ENCODE measurements at regions not wholly inside any gene's neighbourhood (a gene's known extent, or its start where the extent isn't known, plus 50 kb on each side); places are given as distances from the start of the nearest gene placed in this dataset.

DNA sequence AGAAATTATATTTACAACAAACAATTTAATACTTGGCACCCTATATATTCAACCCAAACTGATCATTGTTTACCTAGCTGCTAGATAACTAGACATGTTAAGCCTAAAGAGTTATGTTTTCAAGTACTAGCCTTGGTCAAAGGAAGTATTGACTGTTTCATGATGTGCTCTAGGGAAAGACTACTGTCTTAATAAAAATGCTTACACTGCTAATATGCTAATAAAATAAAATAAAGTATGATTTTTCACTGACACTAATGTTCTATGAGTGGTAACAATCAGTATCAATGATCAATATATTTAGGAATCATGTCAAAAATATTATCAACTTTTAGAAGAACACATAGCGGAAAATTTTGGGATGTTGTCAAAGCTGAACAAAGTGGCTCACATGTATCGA lies 225.5 kb downstream of the OSR1 start:
- no peak for DNase-seq

DNA sequence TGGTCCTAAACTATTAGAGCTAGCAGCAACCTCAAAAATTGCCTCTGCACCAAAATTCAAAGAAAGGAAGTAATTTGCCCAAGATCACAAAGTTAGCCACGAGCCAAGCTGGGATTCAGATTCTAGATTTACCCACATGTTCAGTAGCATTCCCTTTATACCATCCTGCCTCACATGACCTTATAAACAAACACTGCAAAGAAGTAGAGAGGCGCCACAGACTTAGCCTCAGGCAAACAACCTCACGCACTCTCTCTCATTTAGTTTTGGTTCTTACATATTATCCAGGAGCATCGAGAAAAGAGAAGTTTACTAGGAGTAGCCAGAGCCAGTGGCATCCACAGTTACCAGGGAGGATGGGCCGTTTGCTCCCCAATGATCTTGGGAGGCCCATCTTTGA lies 226.6 kb downstream of the OSR1 start:
- DNase-seq, result no peak

GRCh38 chr2:19128148-19128547 lies 230.3 kb downstream of the OSR1 start:
- DNase-seq, result no peak

GRCh38 chr2:19127616-19128015 lies 230.8 kb downstream of the OSR1 start:
- DNase-seq, result no peak

GRCh38 chr2:19125901-19126680 lies 232.3 kb downstream of the OSR1 start:
- no peak for DNase-seq

GRCh38 chr2:19124135-19124534 lies 234.3 kb downstream of the OSR1 start:
- DNase-seq, result no peak

DNA sequence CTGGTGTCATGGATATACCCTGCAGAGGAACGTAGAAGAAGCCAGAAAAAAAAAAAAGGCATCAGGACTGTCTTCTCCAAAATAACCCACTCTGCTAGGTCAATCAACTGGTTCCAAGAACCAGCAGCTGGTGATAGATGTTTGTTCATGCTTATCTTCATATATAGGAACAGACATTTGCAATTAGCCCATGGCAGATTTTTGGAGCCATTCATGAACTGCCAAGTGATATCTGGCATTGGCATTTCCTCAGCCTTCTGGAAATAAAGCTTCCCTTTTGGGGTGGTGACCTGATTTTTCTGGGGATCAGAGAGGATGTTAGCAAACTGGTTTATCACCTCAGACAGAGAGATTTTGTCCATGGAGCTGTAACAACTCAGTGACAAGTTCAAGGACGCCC lies 234.9 kb downstream of the OSR1 start:
- no peak for DNase-seq

- no peak for DNase-seq
Measured at GRCh38 chr2:19122220-19122619, 236.2 kb downstream of the OSR1 start.

DNA sequence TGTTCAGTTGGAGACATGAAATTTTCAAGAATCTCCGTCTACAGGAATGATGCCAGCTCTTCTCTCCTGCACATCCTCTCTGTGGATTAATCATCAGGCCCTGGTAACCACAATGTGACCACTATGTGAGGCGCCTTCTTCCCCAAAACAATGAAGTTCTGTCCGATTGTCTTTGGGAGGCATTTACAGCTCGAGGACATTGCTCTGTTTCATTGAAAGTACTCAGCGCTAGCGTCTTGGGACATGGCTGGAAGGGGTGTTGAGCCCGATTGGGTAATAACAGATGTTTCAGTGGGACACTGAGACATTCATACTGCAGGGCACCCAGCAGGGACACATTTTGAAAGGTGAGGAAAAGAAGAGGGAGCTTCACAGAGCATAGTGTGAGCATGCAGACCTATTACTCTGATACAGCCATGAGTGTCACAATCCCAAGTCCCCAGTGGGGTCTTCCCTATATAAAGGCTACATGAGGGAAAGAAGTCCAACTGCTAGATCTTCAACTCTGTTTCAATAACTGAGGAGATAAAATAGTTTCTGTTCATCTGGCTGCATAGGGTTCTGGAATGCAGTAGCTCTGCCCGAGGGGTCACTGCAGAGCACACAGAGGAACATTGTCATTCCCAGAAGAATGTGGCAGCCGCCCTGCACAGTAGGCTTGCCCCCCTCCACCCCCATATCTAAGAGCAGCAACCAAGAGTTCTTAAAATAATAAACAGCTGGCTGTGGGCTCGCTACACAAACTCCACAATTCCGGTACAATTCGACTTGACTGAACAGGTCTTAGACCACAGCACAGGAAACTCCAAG lies 237.3 kb downstream of the OSR1 start:
- DNase-seq, result no peak

GRCh38 chr2:19120181-19120580 lies 238.2 kb downstream of the OSR1 start:
- DNase-seq, result no peak

DNA sequence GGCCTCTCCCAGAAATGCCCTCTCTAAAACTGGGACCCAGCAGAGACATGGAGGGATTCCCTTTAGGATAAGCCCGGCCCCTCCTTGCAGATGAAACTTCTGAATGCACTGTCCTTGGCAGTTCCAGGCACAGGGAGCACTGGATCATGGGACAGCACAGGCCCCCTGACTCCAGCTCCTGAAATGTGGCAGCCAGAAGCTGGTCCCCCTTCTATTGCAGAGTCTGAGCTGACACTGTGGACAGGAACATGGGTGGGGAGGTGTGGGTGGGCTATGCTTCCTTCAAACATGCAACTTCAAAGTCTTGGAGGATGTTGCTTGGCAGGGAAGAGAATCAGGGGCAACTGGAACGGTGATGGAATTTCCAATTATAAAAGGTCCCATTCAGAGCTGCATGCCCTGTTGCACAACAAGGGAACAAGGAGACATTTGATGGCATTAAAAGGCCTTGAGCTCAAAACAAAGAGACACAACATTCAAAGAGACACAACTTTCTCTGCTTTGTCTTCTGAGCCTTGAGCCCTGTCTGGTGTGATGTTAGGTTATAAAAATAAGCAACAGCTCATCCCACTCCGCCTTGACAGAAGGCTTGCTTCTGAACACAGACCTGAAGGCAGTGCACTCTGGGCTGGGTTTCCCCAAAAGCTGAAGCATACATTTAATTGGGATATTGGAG lies 239.0 kb downstream of the OSR1 start:
- DNase-seq, result no peak

DNA sequence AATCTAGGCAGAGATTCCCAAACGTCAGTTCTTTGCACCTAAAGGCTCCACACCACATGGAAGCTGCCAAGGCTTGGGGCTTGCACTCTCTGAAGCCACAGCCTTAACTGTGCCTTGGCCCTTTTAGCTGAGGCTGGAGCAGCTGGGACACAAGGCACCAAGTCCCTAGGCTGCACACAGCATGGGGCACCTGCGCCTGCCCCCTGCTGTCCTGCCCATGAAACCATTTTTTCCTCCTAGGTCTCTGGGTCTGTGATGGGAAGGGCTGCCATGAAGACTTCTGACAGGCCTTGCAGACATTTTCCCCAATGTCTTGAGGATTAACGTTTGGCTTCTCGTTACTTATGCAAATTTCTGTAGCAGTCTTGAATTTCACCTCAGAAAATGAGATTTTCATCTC lies 241.5 kb downstream of the OSR1 start:
- DNase-seq, result no peak

GRCh38 chr2:19114754-19115231 lies 243.6 kb downstream of the OSR1 start:
- no peak for DNase-seq

- DNase-seq, result no peak
Measured at GRCh38 chr2:19114126-19114525, 244.3 kb downstream of the OSR1 start.

- DNase-seq, result peak; percentile 33
Measured at GRCh38 chr2:19111354-19111753, 247.1 kb downstream of the OSR1 start.

GRCh38 chr2:19109518-19109917 lies 248.9 kb downstream of the OSR1 start:
- peak; percentile 52 for DNase-seq

DNA sequence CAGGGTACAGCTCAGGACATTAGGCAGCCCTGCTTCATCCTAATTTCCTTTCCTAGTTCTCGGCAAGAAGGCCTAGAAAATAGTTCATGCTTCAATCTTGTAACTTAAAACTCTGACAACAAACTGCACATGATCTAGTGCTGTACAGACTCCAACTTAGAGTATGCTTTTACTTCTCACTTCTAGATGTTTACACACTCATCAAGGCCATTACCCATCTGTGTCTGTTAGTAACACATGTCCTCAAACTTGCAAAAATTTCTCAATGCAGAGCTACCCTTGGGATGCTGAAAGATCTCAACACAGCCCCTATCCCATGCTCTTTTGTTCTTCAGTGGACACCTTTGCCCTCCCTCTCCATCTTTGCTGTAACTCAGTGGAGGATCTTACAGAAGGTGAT lies 252.0 kb downstream of the OSR1 start:
- no peak for DNase-seq

DNA sequence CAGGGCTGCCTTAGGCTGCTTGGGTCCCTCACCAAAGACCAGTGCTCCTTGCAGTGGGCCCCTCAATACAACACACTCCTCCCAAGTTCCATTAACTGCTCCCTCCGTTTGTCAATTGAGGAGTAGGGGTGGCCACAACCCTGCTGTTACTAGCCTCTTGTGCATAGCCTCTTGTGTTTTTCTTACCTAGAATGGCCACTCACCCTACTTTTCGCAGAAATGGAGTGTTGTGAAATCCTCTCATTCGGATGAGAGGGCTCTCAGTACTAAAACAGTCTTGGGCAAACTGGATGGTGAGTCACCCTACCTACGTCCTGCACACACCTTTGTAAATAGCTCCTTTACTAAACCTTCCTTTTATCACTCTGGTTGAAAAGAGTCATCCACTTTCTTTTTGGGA lies 253.9 kb downstream of the OSR1 start:
- DNase-seq, result no peak

DNA sequence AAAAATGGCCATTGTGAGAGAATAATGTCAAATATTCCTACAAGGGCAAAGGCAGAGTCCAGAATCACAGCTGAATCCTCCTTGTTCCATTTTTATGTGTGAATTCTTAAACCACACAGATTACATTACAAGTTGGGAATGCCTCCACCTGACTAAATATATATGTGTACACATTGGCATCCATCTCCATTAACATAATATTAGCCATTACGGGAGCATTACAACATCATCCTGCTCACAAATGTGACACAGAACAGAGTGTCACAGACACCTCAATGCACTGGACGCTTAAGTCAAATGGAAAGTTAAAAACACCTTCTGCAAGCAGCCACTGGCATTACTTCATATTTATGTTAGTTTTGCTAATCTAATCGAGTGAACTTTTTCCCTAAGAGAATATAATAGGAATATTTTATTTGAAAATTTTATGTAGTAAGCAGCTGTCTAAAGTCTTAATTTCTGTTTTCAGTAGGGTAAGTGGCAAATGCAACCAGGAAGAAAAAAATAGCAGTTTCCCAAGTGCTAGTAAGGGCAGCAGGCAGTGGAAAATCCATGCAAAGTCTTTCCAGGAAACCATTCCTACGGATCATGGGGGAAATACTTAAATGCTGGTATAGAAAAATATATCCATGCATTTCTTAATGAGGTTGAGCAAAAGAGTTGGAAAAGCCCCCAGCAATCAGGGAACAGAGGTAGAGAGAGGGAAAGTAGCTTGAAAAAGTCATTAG lies 255.6 kb downstream of the OSR1 start:
- DNase-seq, result peak; percentile 35

- DNase-seq, result no peak
Measured at GRCh38 chr2:19101968-19102367, 256.5 kb downstream of the OSR1 start.

DNA sequence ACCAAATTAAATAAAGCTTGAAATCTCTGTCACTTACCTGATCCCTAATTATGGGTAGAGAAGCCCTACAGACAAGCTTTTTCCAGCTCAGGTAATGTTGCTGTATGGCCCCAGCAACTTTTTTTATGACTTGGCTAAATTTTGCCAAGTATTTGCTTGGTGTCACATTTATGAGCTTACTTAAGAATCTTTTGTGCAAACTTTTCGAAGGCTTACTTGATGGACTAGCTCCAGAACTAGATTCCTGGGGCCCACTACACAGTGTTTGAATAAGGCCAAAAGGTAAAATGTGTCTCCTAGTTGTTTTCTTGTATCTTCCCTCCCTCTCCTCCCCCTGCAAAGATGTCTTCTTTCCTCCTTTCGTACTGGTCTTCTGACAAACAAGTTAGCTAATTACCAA lies 257.9 kb downstream of the OSR1 start:
- DNase-seq, result no peak

- no peak for DNase-seq
Measured at GRCh38 chr2:19099181-19099580, 259.2 kb downstream of the OSR1 start.
